GM12872 (cell line): ENCODE measurements at regions not wholly inside any gene's neighbourhood (a gene's known extent, or its start where the extent isn't known, plus 50 kb on each side); places are given as distances from the start of the nearest gene placed in this dataset.

ENCODE experiments used
- TF ChIP-seq, protein P1 (sequence below): IDR thresholded peaks from 3 replicates; pipeline ENCODE4 v1.5.1; 2011; ENCODE audit warnings: low read depth, mild to moderate bottlenecking, low read length, moderate library complexity; ENCODE audit not compliant: insufficient read depth

GRCh38 chr18:61655630-61656029 lies 237.2 kb downstream of the RNF152 start:
- TF ChIP-seq, protein P1, sequence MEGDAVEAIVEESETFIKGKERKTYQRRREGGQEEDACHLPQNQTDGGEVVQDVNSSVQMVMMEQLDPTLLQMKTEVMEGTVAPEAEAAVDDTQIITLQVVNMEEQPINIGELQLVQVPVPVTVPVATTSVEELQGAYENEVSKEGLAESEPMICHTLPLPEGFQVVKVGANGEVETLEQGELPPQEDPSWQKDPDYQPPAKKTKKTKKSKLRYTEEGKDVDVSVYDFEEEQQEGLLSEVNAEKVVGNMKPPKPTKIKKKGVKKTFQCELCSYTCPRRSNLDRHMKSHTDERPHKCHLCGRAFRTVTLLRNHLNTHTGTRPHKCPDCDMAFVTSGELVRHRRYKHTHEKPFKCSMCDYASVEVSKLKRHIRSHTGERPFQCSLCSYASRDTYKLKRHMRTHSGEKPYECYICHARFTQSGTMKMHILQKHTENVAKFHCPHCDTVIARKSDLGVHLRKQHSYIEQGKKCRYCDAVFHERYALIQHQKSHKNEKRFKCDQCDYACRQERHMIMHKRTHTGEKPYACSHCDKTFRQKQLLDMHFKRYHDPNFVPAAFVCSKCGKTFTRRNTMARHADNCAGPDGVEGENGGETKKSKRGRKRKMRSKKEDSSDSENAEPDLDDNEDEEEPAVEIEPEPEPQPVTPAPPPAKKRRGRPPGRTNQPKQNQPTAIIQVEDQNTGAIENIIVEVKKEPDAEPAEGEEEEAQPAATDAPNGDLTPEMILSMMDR: no peak

DNA sequence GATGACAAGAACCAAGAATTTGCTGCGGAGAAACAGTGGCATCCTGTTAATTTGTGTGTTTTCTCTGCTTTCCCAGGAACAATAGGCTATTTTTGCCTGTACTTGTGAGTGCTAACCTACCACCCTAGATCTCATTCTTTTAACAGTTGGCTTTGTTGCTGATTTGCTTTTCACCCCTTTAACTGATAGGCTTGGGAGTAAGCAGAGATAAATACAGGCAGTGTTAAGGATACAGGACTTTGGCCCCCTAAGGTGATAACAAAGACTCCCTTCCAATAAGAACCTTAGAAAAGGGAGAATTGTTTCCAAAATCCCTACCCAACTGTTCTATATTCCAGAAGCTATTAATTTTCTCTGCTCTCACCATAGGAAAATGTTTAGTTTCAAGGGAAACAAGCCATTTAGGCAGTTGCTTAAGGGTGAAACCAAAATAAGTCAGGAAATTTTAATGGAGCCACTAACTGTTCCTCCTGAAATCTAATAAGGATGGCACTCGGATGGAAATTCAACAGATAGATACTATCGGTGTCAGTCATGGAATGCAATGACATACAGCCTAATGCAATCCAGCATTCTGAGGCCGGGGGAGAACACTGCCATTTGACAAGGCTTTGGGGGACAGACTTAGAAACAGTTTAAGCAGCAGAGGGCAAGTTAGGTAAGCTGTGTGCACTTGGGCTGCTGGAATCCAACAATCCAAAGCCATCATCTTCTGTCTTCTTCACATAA lies 238.8 kb downstream of the RNF152 start:
- TF ChIP-seq, protein P1: no peak

- TF ChIP-seq, protein P1: no peak
These were observed 240.9 kb downstream of the RNF152 start for GRCh38 chr18:61651880-61652268.

DNA sequence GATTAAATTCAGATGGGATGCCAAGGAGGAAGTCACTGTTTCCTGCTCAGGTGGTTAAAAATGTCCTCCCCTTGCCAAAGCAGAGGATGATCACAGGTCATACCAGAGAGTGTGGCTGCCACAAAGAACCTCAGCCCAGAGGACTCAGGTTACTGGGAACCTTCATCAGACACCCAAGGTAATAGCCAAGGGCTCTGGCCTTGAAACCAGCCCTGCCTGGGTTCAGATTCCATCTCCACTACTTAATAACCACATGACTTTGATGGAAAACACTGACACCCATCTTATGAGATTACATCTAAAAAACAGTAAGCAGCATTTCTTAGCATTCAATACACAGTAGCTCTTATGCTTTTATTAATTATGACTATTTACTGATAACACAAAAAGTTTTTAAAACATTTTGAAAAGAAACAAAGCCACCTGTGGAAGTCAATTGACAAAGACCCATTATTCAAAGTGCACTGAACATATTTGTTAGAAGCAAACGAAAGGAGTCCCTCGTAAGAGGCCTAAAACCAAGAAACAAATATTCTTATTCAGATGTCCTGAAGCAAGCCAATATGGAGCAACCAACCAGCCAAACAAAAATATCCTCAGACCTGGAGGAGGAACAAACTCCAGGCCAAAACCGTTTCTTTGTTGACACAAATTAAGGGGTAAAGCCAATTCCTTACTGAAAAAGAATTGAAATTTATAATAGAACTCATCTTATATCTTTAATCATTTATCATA lies 241.5 kb downstream of the RNF152 start:
- TF ChIP-seq, protein P1: no peak

DNA sequence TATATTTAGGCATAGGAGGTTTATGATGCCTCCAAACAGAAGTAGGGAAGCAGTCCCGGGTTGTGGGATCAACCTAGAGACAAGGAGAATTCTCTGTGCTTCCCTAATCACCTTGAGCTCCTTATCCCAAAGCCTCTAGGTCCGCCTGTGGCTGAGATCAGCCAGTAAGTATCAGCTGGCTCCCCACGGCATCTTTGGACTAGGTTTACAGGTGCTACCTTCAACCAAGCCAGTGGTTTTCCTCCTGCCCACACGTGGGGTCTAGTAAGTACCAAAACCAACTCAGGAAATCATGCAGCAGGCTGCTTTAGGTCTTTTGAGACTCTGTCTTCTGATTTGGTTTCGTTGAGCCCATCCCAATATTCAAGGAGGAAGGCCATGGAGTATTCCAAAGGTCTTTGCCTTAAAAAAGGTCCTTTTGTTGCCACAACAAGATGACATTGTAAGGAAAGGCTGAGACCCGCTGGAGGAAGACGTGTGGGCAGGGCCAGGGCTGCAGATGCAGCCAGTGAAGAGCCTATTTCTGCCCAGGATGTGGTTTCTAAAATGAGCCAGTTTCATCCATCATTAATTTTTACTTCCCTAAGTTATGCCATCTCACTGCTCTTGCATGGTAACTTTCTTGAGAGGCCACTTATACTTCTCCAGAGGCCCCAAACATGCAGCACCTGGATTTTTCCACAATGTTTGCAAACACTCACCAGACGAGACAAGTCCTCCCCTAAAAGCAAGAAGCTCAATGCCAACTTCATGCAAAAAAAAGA lies 248.7 kb downstream of the RNF152 start:
- TF ChIP-seq, protein P1: no peak

- TF ChIP-seq, protein P1: no peak
These were observed 252.9 kb downstream of the RNF152 start for GRCh38 chr18:61639886-61640285.
